HepG2 (cell line): ENCODE measurements at regions not wholly inside any gene's neighbourhood (a gene's known extent, or its start where the extent isn't known, plus 50 kb on each side); places are given as distances from the start of the nearest gene placed in this dataset.

Experiments used
- ATF1 ChIP-seq: IDR thresholded peaks from 2 replicates; pipeline ENCODE4 v1.6.1; 2016; ENCODE audit warnings: mild to moderate bottlenecking, control low read depth
- ATM ChIP-seq: fragments of 450-650 bp; IDR thresholded peaks from 2 replicates; pipeline ENCODE4 v1.7.1; 2017; ENCODE audit warnings: mild to moderate bottlenecking, borderline replicate concordance
- CEBPB ChIP-seq: IDR thresholded peaks from 2 replicates; pipeline ENCODE4 v1.6.1; 2011; ENCODE audit warnings: low read depth, low read length, improper control_type of control experiment, borderline replicate concordance
- CREBL2 ChIP-seq: sonication (generic); formaldehyde crosslinking; IDR thresholded peaks from 2 replicates; pipeline ENCODE4 v1.8.1; 2023; ENCODE audit warnings: missing genetic modification reagents, mild to moderate bottlenecking, borderline replicate concordance
- FOXO1 ChIP-seq: sonication (generic); formaldehyde crosslinking; IDR thresholded peaks from 2 replicates; pipeline ENCODE4 v1.4.0; 2020; ENCODE audit warnings: missing genetic modification reagents
- HDAC2 ChIP-seq: sonication (generic); formaldehyde crosslinking; IDR thresholded peaks from 2 replicates; pipeline ENCODE4 v1.4.0; 2020; ENCODE audit warnings: missing genetic modification reagents
- HIVEP1 ChIP-seq: sonication (generic); formaldehyde crosslinking; IDR thresholded peaks from 2 replicates; pipeline ENCODE4 v1.4.0; 2020; ENCODE audit warnings: mild to moderate bottlenecking, missing genetic modification reagents
- HOXA3 ChIP-seq: sonication (generic); formaldehyde crosslinking; IDR thresholded peaks from 2 replicates; pipeline ENCODE4 v1.5.0; 2020; ENCODE audit warnings: missing genetic modification reagents
- IRF9 ChIP-seq: sonication (generic); formaldehyde crosslinking; IDR thresholded peaks from 2 replicates; pipeline ENCODE4 v1.8.0; 2022; ENCODE audit warnings: missing genetic modification reagents, mild to moderate bottlenecking, borderline replicate concordance
- KDM6A ChIP-seq: IDR thresholded peaks from 2 replicates; pipeline ENCODE4 v1.6.1; 2016; ENCODE audit warnings: low read depth
- MEIS2 ChIP-seq: sonication (generic); formaldehyde crosslinking; IDR thresholded peaks from 2 replicates; pipeline ENCODE4 v1.9.0; 2021; ENCODE audit warnings: mild to moderate bottlenecking, missing genetic modification reagents
- MIER2 ChIP-seq: IDR thresholded peaks from 2 replicates; pipeline ENCODE4 v1.6.1; 2016; ENCODE audit warnings: missing biosample characterization, missing genetic modification reagents
- MXI1 ChIP-seq: IDR thresholded peaks from 3 replicates; pipeline ENCODE4 v1.6.1; 2012; ENCODE audit warnings: low read depth, low read length, inconsistent platforms, borderline replicate concordance
- NR2F6 ChIP-seq, 2 experiments: IDR thresholded peaks; 2 replicates each; pipeline ENCODE4 v1.6.1; 2016; ENCODE audit warnings: antibody characterized with exemption in 1 of 2, mild to moderate bottlenecking in 1 of 2
- PLRG1 ChIP-seq: fragments of 450-650 bp; conservative IDR thresholded peaks from 2 replicates; pipeline ENCODE4 v1.6.1; 2016
- RNF2 ChIP-seq: fragments of 450-650 bp; conservative IDR thresholded peaks from 2 replicates; pipeline ENCODE4 v1.6.1; 2016; ENCODE audit warnings: low read depth
- SMC3 ChIP-seq: IDR thresholded peaks from 2 replicates; pipeline ENCODE4 v1.6.1; 2011; ENCODE audit warnings: low read length, improper control_type of control experiment
- SNRNP70 ChIP-seq: fragments of 200-400 bp; formaldehyde crosslinking; IDR thresholded peaks from 2 replicates; pipeline ENCODE4 v1.6.1; 2017; ENCODE audit warnings: mild to moderate bottlenecking, low read depth, low read length, moderate library complexity
- TFDP1 ChIP-seq: IDR thresholded peaks from 2 replicates; pipeline ENCODE4 v1.6.1; 2016; ENCODE audit warnings: missing compliant biosample characterization, missing genetic modification reagents, borderline replicate concordance
- TOPORS ChIP-seq: sonication (generic); formaldehyde crosslinking; IDR thresholded peaks from 2 replicates; pipeline ENCODE4 v1.8.0; 2023; ENCODE audit warnings: mild to moderate bottlenecking, missing genetic modification reagents
- ZFP1 ChIP-seq: IDR thresholded peaks from 2 replicates; pipeline ENCODE4 v1.6.1; 2016
- ZNF160 ChIP-seq: sonication (generic); formaldehyde crosslinking; IDR thresholded peaks from 2 replicates; pipeline ENCODE4 v1.8.0; 2022; ENCODE audit warnings: mild to moderate bottlenecking, inconsistent platforms, missing genetic modification reagents
- ZNF3 ChIP-seq: IDR thresholded peaks from 2 replicates; pipeline ENCODE4 v1.7.0; 2017; ENCODE audit warnings: inconsistent platforms
- ZNF367 ChIP-seq: sonication (generic); formaldehyde crosslinking; IDR thresholded peaks from 2 replicates; pipeline ENCODE4 v1.4.0; 2020; ENCODE audit warnings: missing genetic modification reagents, borderline replicate concordance
- ZNF549 ChIP-seq: sonication (generic); formaldehyde crosslinking; IDR thresholded peaks from 2 replicates; pipeline ENCODE4 v1.5.0; 2020; ENCODE audit warnings: missing genetic modification reagents
- ZNF614 ChIP-seq: IDR thresholded peaks from 2 replicates; pipeline ENCODE4 v1.6.1; 2018; ENCODE audit warnings: missing biosample characterization, missing genetic modification reagents, inconsistent platforms, borderline replicate concordance
- ZNF839 ChIP-seq: sonication (generic); formaldehyde crosslinking; IDR thresholded peaks from 2 replicates; pipeline ENCODE4 v1.4.0; 2020; ENCODE audit warnings: missing genetic modification reagents, mild to moderate bottlenecking, borderline replicate concordance
- ZNF841 ChIP-seq: sonication (generic); formaldehyde crosslinking; IDR thresholded peaks from 2 replicates; pipeline ENCODE4 v1.8.1; 2023; ENCODE audit warnings: missing genetic modification reagents, borderline replicate concordance
- TF ChIP-seq, protein P1 (sequence below): conservative IDR thresholded peaks from 2 replicates; pipeline ENCODE4 v1.6.1; 2018; ENCODE audit warnings: missing genetic modification reagents
- TF ChIP-seq, protein P2 (sequence below): sonication (generic); formaldehyde crosslinking; IDR thresholded peaks from 2 replicates; pipeline ENCODE4 v1.4.0; 2020; ENCODE audit warnings: missing genetic modification reagents

- peak; percentile 92 for TF ChIP-seq ZNF3 (CRISPR knock-in tag)
- TF ChIP-seq MEIS2 (CRISPR knock-in tag) = peak; percentile 97
- TF ChIP-seq TFDP1 (CRISPR knock-in tag) = peak; percentile 72; the same call in 1 of the 2 replicates
- TF ChIP-seq ZNF614 = peak; percentile 98
- TF ChIP-seq HIVEP1 (CRISPR knock-in tag) = peak; percentile 9; the same call in 1 of the 2 replicates
- peak; percentile 95 for TF ChIP-seq HOXA3 (CRISPR knock-in tag)
- no peak; the same call in 1 of the 2 replicates for TF ChIP-seq IRF9 (CRISPR knock-in tag)
- TF ChIP-seq ZNF839 (CRISPR knock-in tag) = no peak
- TF ChIP-seq, protein P1, sequence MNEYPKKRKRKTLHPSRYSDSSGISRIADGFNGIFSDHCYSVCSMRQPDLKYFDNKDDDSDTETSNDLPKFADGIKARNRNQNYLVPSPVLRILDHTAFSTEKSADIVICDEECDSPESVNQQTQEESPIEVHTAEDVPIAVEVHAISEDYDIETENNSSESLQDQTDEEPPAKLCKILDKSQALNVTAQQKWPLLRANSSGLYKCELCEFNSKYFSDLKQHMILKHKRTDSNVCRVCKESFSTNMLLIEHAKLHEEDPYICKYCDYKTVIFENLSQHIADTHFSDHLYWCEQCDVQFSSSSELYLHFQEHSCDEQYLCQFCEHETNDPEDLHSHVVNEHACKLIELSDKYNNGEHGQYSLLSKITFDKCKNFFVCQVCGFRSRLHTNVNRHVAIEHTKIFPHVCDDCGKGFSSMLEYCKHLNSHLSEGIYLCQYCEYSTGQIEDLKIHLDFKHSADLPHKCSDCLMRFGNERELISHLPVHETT (CRISPR knock-in tag) = no peak
- peak; percentile 36; the same call in 1 of the 2 replicates for TF ChIP-seq ZNF160 (CRISPR knock-in tag)
- TF ChIP-seq TOPORS (CRISPR knock-in tag) = peak; percentile 98
- TF ChIP-seq ATF1 (CRISPR knock-in tag) = peak; percentile 82
- TF ChIP-seq ATM = no peak
- TF ChIP-seq, protein P2, sequence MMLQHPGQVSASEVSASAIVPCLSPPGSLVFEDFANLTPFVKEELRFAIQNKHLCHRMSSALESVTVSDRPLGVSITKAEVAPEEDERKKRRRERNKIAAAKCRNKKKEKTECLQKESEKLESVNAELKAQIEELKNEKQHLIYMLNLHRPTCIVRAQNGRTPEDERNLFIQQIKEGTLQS (CRISPR knock-in tag) = peak; percentile 97
- TF ChIP-seq KDM6A = peak; percentile 90
- 0 out of 2 replicates have a peak, but pooled peaks have one; percentile 42 for TF ChIP-seq SMC3
- no peak for TF ChIP-seq SNRNP70
- TF ChIP-seq NR2F6 (IDR thresholded peaks at IDR 0.05) = peak; percentile 100
- peak; percentile 99 for TF ChIP-seq NR2F6 (CRISPR knock-in tag; IDR thresholded peaks at IDR 0.05)
- TF ChIP-seq PLRG1 = no peak
- peak; percentile 96; the same call in 1 of the 2 replicates for TF ChIP-seq ZFP1 (CRISPR knock-in tag)
- peak; percentile 100 for TF ChIP-seq HDAC2 (CRISPR knock-in tag)
- no peak for TF ChIP-seq CREBL2 (CRISPR knock-in tag)
- no peak for TF ChIP-seq RNF2
- peak; percentile 99 for TF ChIP-seq CEBPB
- TF ChIP-seq ZNF841 (CRISPR knock-in tag) = 0 out of 2 replicates have a peak, but pooled peaks have one; percentile 62
- TF ChIP-seq ZNF549 (CRISPR knock-in tag) = peak; percentile 24; the same call in 1 of the 2 replicates
- TF ChIP-seq MXI1 = no peak
- TF ChIP-seq MIER2 (CRISPR knock-in tag) = peak; percentile 83; the same call in 1 of the 2 replicates
- peak; percentile 97 for TF ChIP-seq FOXO1 (CRISPR knock-in tag)
- TF ChIP-seq ZNF367 (CRISPR knock-in tag) = no peak
Measured at GRCh38 chr16:10265770-10266615, 83.8 kb upstream of the GRIN2A start (continued).
